Gastrocnemius medialis (tissue), 4 donors: ENCODE measurements at regions not wholly inside any gene's neighbourhood (a gene's known extent, or its start where the extent isn't known, plus 50 kb on each side); places are given as distances from the start of the nearest gene placed in this dataset.
"Not testable (repeated sequence)": the region's sequence is repeated elsewhere in the genome, so short reads cannot be mapped to it uniquely, and the experiment has no call there.

Experiments used
- ATAC-seq, 2 donors: fragments of 150-250 bp; one replicate each; pipeline ENCODE4 v1.9.1; 2016
- DNase-seq, 2 donors: peaks; one replicate each; pipeline ENCODE4 v3.0.0-alpha.2; 2019
- H3K27ac ChIP-seq, 4 donors: fragments of 200-600 bp; sonication (generic); 1 replicate in 1 of 4; 2 replicates in 3 of 4; pipeline ENCODE4 v1.5.1; 2016 to 2018; ENCODE audit warnings: mild to moderate bottlenecking in 2 of 4, moderate library complexity in 1 of 4
- H3K27me3 ChIP-seq, 3 donors: fragments of 200-600 bp; sonication (generic) in 2 of 3; 1 replicate in 1 of 3; 2 replicates in 2 of 3; pipeline versions ENCODE4 v1.5.1 to v1.6.0; 2016 to 2019; ENCODE audit warnings: mild to moderate bottlenecking in 1 of 3, moderate library complexity in 1 of 3
- H3K36me3 ChIP-seq, 2 donors: fragments of 200-600 bp; sonication (generic) in 1 of 2; one replicate each; pipeline ENCODE4 v1.5.1; 2017 to 2018
- H3K4me1 ChIP-seq, 2 donors: fragments of 200-600 bp; sonication (generic) in 1 of 2; one replicate each; pipeline ENCODE4 v1.5.1; 2016 to 2017; ENCODE audit warnings: mild to moderate bottlenecking in 2 of 2
- H3K4me3 ChIP-seq, 4 donors: fragments of 200-600 bp; sonication (generic) in 3 of 4; 1 replicate in 1 of 4; 2 replicates in 3 of 4; pipeline ENCODE4 v1.5.1; 2016 to 2019; ENCODE audit warnings: mild to moderate bottlenecking in 2 of 4
- H3K9me3 ChIP-seq, 3 donors: fragments of 200-600 bp; sonication (generic) in 2 of 3; 1 replicate in 1 of 3; 2 replicates in 2 of 3; pipeline ENCODE4 v1.5.1; 2016 to 2019
- POLR2A ChIP-seq, 2 donors: fragments of 450-650 bp; IDR thresholded peaks; one replicate each; pipeline ENCODE4 v1.6.1; 2017; ENCODE audit warnings: antibody characterized with exemption in 2 of 2, mild to moderate bottlenecking in 2 of 2, moderate library complexity in 2 of 2
- in situ Hi-C, 4 donors: fragments of 200-750 bp; cut with MboI; loops; one replicate each; pipeline versions ENCODE4 v1.15.0 to v1.8.0; 2017; ENCODE audit warnings: low sequenced_read_pairs in 4 of 4
- intact Hi-C: fragments of 100-400 bp; cut with DNase I; formaldehyde crosslinking; loops from one replicate; pipeline ENCODE4 v1.15.1; 2023; ENCODE audit warnings: low total_unique reads
- TF ChIP-seq, protein P1 (sequence below), 5 experiments: fragments of 450-650 bp in 3 of 5; fragments of 200-600 bp in 2 of 5; sonication (generic) in 2 of 5; IDR thresholded peaks in 4 of 5; conservative IDR thresholded peaks in 1 of 5; 1 replicate in 4 of 5; 2 replicates in 1 of 5; pipeline ENCODE4 v1.5.1; 2016 to 2019; ENCODE audit warnings: antibody characterized with exemption in 5 of 5, mild to moderate bottlenecking in 3 of 5, moderate library complexity in 3 of 5

DNA sequence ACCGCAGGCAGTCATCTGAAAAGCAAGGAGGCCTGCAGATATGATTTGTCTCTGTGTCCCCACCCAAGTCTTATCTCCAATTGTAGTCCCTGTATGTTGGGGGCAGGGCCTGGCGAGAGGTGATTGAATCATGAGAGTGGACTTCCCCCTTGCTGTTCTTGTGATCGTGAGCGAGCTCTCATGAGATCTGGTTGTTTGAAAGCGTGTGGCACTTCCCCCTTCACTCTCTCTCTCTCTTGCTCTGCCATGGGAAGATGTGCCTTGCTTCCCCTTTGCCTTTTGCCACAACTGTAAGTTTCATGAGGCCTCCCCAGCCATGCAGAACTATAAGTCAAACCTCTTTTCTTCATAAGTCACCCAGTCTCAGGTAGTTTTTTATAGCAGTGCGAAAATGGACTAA, 83.3 kb downstream of the TMCO5A start:
- Histone ChIP-seq H3K9me3 (no peaks in the 10 kb centered on the region), H3K27ac (no peak overlapping the region), H3K4me3 (no peak overlapping the region), H3K36me3 (no peaks in the 10 kb centered on the region), H3K27me3 (no peaks in the 10 kb centered on the region), H3K4me1 (peaks cover 0 to 3% of the 10 kb centered on the region in 2 donors)
- peak in 1 of 2 donors; percentile 35 for DNase-seq
- in situ Hi-C loops: no loop called here
- TF ChIP-seq POLR2A (IDR thresholded peaks at IDR 0.05): no peak
- TF ChIP-seq, protein P1, sequence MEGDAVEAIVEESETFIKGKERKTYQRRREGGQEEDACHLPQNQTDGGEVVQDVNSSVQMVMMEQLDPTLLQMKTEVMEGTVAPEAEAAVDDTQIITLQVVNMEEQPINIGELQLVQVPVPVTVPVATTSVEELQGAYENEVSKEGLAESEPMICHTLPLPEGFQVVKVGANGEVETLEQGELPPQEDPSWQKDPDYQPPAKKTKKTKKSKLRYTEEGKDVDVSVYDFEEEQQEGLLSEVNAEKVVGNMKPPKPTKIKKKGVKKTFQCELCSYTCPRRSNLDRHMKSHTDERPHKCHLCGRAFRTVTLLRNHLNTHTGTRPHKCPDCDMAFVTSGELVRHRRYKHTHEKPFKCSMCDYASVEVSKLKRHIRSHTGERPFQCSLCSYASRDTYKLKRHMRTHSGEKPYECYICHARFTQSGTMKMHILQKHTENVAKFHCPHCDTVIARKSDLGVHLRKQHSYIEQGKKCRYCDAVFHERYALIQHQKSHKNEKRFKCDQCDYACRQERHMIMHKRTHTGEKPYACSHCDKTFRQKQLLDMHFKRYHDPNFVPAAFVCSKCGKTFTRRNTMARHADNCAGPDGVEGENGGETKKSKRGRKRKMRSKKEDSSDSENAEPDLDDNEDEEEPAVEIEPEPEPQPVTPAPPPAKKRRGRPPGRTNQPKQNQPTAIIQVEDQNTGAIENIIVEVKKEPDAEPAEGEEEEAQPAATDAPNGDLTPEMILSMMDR (IDR thresholded peaks at IDR 0.05 in 4 of 5, conservative IDR thresholded peaks at IDR 0.05 in 1 of 5): no peak
- intact Hi-C loops: no loop called here
- no peak for ATAC-seq

DNA sequence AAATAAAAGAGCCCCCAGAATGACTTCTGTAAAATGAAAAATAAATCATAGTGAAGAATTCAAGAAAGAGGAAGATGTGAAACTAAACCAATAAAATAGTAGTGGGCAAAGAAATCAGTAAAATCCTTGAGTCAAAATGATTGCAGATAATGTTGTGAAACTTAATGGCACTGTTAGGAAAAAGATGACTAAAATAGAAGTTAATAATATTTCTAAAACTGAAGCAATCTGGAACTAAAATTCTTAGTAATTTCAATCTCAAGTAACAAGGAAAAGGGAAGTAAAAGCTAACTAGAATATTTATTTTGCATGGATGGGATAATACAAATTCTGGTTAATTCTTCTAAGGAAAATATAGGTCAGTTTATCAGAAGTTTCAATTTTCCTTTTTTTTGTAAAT, 84.6 kb downstream of the TMCO5A start:
- no peak for TF ChIP-seq POLR2A (IDR thresholded peaks at IDR 0.05)
- TF ChIP-seq, protein P1 (IDR thresholded peaks at IDR 0.05 in 4 of 5, conservative IDR thresholded peaks at IDR 0.05 in 1 of 5): no peak
- H3K4me1 ChIP-seq: no peaks in the 10 kb centered on the region
- no peak overlapping the region for H3K4me3 ChIP-seq
- in situ Hi-C loops: no loop called here
- H3K27me3 ChIP-seq: no peaks in the 10 kb centered on the region
- no peaks in the 10 kb centered on the region for H3K9me3 ChIP-seq
- H3K36me3 ChIP-seq: no peaks in the 10 kb centered on the region
- no peak for ATAC-seq
- DNase-seq: no peak
- no peak overlapping the region for H3K27ac ChIP-seq
- intact Hi-C loops: no loop called here

DNA sequence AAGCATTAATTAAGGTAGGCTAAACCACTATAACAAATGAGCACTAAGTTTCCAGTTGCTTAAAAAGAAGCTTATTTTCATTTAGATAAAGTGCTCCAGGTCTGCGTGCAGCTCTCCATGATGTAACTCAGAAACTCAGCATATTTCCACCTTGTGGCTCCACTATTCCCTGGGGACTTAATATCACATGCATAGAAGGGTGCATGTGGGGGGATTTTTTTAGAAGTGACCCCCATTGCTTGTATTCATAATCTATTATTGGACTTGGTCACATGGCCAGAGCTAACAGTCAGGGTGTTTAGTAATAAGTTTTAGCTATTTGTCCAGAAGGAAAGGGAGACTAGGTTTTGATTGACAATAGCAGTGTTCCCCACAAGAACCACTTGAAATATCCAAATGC, 86.8 kb downstream of the TMCO5A start:
- H3K4me3 ChIP-seq: no peak overlapping the region
- DNase-seq: no peak
- H3K9me3 ChIP-seq: no peaks in the 10 kb centered on the region
- no peaks in the 10 kb centered on the region for H3K4me1 ChIP-seq
- H3K27ac ChIP-seq: no peak overlapping the region
- in situ Hi-C loops (no loop called here), intact Hi-C loops (no loop called here)
- H3K27me3 ChIP-seq: no peaks in the 10 kb centered on the region
- TF ChIP-seq, protein P1 (IDR thresholded peaks at IDR 0.05 in 4 of 5, conservative IDR thresholded peaks at IDR 0.05 in 1 of 5): no peak
- no peak for TF ChIP-seq POLR2A (IDR thresholded peaks at IDR 0.05)
- no peak for ATAC-seq
- H3K36me3 ChIP-seq: no peaks in the 10 kb centered on the region

DNA sequence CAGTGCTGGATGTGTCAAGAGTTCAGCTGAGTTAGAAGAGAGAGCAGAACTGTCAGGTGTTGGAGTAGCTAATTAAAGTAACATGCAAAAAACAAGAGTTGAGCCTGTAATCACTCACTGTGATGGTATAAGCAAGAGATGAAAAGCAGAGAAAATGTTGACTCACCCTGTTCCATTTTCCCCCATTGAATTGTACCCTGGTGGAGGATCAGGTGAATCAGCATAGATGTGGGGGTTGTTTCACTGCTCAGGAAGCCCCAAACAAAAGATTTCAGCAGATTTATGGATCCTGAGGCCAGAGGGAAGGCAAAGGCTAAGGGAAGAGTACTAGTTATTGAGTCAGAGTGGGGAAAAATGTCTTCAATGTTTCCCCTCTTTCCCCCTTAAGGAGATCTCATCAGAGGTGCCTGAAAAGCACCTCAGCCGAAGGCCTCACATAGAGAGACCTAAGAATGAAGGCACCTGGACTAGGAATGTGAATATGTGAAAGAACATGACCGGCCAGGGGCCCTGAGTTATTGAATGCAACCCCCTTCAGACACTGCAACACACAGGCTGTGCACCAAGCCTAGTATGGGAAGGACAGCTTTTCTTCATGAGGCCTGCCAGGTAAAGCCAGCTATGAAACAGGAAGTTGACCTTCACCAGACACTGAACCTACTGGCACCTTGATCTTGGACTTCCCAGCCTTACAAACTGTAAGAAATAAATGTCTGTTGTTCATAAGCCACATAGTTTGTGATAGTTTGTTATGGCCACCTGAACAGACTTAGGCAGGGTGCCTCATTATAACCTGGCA, 90.1 kb downstream of the TMCO5A start:
- in situ Hi-C loops: no loop called here
- Histone ChIP-seq H3K4me3 (no peak overlapping the region), H3K9me3 (no peaks in the 10 kb centered on the region), H3K27ac (no peak overlapping the region), H3K27me3 (no peaks in the 10 kb centered on the region), H3K36me3 (no peaks in the 10 kb centered on the region), H3K4me1 (no peaks in the 10 kb centered on the region)
- DNase-seq (no peak), ATAC-seq (no peak)
- TF ChIP-seq, protein P1 (IDR thresholded peaks at IDR 0.05 in 4 of 5, conservative IDR thresholded peaks at IDR 0.05 in 1 of 5): no peak
- TF ChIP-seq POLR2A (IDR thresholded peaks at IDR 0.05): no peak
- intact Hi-C loops: no loop called here

- H3K36me3 ChIP-seq, H3K27ac ChIP-seq, in situ Hi-C loops, H3K4me1 ChIP-seq, ATAC-seq, DNase-seq, intact Hi-C loops, H3K27me3 ChIP-seq, H3K4me3 ChIP-seq, H3K9me3 ChIP-seq: not testable (repeated sequence)
Measured at GRCh38 chr15:38025656-38026055, 91.2 kb downstream of the TMCO5A start.
